Astrocyte of the spinal cord (primary cell): ENCODE measurements at regions not wholly inside any gene's neighbourhood (a gene's known extent, or its start where the extent isn't known, plus 50 kb on each side); places are given as distances from the start of the nearest gene placed in this dataset.

Source experiments
- DNase-seq: peaks from one replicate; pipeline ENCODE4 v3.0.0; 2011; ENCODE audit warnings: low read depth, low spot score
- H3K4me3 ChIP-seq: 2 replicates; pipeline ENCODE4 v1.5.1; 2011; ENCODE audit warnings: low read depth, mild to moderate bottlenecking, low read length, moderate library complexity
- CTCF ChIP-seq: IDR thresholded peaks from 2 replicates; pipeline ENCODE4 v1.5.1; 2012; ENCODE audit warnings: low read depth, mild to moderate bottlenecking, low read length, inconsistent platforms
- in situ Hi-C: cut with HindIII; loops from 2 replicates; pipeline ENCODE4 v1.10.0; 2017; ENCODE audit warnings: low sequenced_read_pairs

- TF ChIP-seq CTCF, result no peak
- in situ Hi-C loops, result no loop called here
- DNase-seq, result no peak
Measured at GRCh38 chrX:144809025-144809424, 438.3 kb upstream of the SPANXN1 start.

GRCh38 chrX:144810539-144810938 lies 436.8 kb upstream of the SPANXN1 start:
- TF ChIP-seq CTCF, result no peak
- no peak overlapping the region for H3K4me3 ChIP-seq
- in situ Hi-C loops, result no loop called here
- DNase-seq, result no peak

More at GRCh38 chrX:144809025-144809424, 438.3 kb upstream of the SPANXN1 start:
- H3K4me3 ChIP-seq, result no peak overlapping the region

- no peak for TF ChIP-seq CTCF
- no peak overlapping the region for H3K4me3 ChIP-seq
- DNase-seq, result no peak
- in situ Hi-C loops, result no loop called here
Measured at GRCh38 chrX:144819406-144819805, 427.9 kb upstream of the SPANXN1 start.

GRCh38 chrX:144840616-144841015 lies 406.7 kb upstream of the SPANXN1 start:
- H3K4me3 ChIP-seq, result no peak overlapping the region
- in situ Hi-C loops, result no loop called here
- TF ChIP-seq CTCF, result no peak
- DNase-seq, result no peak

GRCh38 chrX:144849141-144849540 lies 398.2 kb upstream of the SPANXN1 start:
- in situ Hi-C loops, result no loop called here
- no peak overlapping the region for H3K4me3 ChIP-seq
- peak; percentile 10 for DNase-seq
- TF ChIP-seq CTCF, result no peak

- H3K4me3 ChIP-seq, result no peak overlapping the region
- no peak for DNase-seq
- in situ Hi-C loops, result no loop called here
- TF ChIP-seq CTCF, result no peak
Measured at GRCh38 chrX:144896323-144896722, 351.0 kb upstream of the SPANXN1 start.

- no peak for TF ChIP-seq CTCF
- in situ Hi-C loops, result no loop called here
- DNase-seq, result no peak
- H3K4me3 ChIP-seq, result no peak overlapping the region
Measured at GRCh38 chrX:144901521-144901920, 345.8 kb upstream of the SPANXN1 start.
